ENCODE measurements at regions not wholly inside any gene's neighbourhood (a gene's known extent, or its start where the extent isn't known, plus 50 kb on each side); places are given as distances from the start of the nearest gene placed in this dataset.
"Not testable (repeated sequence)": the region's sequence is repeated elsewhere in the genome, so short reads cannot be mapped to it uniquely, and the experiment has no call there.

DNA sequence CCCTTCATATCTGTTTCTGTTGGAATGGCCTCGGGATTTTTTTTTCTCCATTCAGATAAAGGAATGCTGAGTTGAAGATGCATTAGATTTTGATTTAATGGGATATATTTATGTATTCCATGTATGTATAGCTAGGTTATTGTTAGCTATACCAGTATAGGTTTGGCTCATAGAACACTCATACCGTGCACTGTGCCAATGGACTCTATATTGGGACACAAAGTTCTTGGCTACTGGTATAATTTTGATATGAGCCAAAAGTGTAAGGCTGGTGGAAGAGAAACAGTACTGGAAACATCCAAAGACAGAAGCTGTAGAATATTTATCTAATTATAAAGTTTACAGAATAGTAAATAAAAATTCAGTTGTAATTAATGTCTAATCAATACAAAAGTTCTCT is 1912.1 kb downstream of the STIM2 start:
- no peak for DNase-seq

DNA sequence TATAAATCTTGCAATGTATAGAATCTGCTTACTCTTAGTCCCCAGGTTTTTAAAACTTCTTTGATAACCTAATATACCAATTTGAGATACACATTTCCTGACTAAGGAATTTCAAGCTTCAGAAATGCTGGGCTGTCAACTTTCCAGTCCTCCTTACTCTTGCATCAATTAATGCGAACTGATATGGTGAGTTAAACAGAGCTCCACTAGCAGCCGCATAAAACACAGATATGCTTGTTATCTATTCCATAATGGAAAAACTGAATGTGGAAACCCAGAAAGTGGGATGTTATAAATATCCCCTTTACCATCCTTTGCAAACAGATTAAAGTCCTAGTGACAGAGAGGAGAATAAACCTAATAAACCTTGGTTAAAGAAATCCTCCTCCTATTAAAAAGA is 1913.7 kb downstream of the STIM2 start:
- DNase-seq: no peak

DNA sequence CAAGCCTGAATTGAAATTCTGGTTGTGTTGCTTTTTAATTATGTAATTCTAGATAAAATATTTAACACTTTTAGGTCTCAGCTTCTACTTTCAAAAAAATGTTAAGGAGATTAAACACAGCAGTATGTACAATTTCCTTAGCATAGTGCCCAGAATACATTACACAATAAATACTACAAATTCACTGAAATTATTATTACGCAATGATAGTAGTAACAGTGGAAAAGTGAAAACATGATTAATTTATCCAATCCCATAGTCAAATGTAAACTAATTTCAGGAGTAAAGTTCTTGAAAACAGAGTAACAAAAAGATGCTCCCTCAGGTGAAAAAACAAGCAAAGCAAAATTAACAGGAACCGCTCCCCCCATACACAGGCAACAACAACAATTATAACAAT is 1915.4 kb downstream of the STIM2 start:
- no peak for DNase-seq

DNA sequence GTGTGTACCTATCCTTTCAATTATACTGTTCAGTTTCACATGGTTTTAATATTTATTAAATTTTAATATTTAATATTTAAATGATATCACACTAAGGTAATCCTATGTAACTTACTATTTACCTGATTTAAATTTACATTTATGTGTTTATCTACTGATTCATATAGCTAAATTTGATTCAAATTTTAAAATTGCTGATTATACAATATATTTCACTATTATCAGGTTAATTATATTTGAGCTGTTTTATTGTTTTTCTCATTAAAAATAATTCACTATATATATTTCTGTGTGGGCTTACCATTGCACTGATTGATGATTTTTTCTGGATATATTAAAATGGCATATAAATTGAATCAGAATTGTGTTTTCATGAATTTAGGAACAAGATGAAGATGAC is 1923.5 kb downstream of the STIM2 start:
- DNase-seq: no peak

DNA sequence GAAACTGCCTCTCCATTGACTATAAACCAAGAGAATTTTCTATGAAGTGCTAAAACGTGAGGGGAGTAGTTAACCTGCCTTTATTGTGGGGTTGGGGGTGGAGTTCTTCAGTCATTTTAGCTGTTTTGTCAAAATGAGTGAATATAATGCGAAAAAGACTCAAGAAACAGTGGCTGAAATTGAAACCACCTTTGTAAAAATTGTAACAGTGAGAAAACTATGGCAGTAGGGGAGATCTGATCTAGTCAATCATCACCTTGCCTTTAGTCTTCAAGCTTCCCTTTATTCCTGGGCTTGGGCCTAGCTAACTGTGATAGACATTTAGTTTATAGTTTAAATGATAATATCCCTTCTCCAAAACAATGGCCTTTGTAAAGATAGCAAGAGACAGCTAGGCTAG is 1927.3 kb downstream of the STIM2 start:
- no peak for DNase-seq

DNA sequence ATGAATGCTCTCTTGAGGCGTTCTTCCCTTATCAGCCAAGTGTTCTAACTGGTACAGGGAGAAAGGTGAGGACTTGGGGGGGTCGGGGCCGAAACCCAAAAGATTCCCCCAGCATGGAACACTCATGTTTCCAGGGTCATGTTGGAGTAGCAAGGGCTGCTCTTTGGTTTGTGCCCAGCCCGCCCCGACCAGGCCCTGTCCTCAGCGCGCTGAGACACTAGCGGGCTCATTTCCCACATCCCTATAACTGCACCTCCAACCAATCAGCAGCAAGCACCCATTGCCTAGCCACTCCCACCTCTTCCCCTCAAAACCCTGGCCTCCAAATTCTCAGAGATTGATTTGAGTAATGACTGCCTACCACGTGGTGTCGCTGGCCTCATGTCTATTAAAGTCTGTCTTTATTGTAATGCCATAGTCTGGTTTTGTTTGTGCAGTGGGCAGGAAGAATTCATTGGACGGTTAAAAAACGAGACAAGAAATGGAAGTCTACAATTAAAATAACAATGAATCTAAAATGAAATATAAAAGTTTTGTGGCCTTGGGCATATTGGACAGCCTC is 1928.4 kb downstream of the STIM2 start:
- DNase-seq: no peak

DNA sequence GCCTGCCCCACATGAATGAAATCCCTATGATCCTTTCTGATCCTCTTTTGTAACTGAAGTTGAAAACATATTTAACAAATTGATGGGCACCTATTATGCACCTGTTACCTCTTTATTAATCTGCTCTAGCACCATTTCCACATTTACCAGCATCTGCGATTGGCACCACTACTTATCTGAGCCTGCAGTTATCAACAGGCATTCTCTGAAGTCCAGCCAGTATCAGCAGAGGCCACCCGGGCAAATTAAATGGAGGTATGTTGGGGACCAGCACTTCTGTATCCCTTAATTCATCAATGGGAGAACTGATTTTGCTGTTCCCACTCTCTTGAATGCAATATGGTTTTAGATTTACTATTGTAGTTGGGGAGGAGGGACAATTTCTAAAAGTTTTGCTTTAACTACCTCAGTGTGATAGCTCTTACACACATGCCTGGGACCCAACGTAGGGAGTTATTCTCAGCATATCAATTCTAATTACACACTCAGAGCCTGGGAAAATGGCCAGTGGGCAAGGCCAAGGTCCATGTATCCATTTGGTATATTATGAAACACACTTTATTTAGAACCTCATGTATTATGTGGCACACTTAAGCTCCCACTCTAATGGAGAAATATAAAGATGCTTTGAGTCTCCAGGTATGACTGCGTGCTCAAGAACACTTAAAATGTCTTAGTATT is 1927.1 kb upstream of the PCDH7 start:
- no peak for DNase-seq

DNA sequence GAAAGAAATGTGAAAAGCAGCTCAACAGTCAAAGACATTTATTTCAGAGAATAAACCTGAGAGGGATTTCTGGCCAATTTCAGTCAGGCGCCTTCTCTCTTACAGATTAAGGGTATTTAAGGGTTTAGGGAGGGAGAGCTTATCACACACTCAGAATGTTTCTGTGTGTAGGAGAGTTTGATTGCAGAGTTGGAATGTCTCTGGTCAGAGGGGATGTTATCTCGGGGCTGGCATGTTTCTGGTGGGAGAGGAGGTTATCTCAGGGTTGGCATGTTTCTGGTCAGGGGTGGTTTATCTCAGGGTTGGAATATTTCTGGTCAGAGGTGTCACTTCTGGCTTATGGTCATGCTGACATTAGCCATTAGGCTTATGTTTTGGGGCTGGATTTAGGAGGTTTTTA is 1920.5 kb upstream of the PCDH7 start:
- no peak for DNase-seq

DNA sequence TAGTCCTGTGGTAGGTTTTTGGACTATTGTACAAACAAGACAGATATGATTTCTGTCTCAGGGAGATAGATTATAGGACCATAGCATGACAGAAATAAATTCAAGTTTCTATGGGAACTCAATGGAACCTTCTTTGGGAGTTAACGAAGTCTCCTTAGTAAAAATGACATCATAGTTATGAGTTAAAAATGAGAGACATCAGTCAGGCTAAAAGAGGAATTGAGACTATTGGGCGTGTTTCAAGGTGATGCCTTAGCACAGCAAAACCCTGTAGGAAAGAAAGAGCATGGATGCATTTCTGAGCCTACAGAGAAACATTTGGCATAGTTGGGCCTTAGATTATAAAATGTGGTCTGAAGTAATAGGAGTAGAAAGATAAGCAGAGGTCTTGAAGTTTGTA is 1909.1 kb upstream of the PCDH7 start:
- DNase-seq: no peak

DNA sequence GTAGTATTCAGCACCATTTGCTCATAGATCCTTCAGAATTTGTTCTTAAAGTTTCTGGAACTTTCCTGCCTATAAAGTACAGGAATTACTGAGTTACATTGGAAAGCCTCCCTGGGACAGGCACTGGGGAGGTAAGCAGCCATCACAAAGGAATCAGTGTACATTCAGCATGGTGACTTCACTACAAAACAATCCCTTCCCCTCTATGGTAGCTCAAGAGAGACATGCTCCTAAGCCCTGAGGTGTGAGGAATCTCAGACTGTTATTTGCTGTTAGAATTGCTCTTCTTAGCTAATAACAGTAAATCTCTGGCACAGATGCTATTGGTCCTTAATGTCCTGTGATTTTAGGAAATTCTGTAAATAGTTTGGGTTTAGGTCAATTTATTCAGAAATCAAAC is 1898.0 kb upstream of the PCDH7 start:
- DNase-seq: no peak

DNA sequence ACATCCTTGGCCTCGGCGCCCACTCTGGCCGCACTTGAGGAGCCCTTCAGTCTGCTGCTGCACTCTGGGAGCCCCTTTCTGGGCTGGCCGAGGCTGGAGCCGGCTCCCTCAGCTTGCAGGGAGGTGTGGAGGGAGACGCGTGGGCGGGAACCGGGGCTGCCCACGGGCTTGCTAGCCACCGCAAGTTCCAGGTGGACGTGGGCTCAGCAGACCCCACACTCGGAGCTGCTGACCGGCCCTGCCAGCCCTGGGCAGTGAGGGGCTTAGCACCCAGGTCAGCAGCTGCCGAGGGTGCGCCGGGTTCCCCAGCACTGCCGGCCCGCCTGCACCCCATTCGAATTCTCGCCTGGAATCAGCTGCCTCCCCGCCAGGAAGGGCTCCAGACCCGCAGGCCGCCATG is 1892.3 kb upstream of the PCDH7 start:
- DNase-seq: no peak

DNA sequence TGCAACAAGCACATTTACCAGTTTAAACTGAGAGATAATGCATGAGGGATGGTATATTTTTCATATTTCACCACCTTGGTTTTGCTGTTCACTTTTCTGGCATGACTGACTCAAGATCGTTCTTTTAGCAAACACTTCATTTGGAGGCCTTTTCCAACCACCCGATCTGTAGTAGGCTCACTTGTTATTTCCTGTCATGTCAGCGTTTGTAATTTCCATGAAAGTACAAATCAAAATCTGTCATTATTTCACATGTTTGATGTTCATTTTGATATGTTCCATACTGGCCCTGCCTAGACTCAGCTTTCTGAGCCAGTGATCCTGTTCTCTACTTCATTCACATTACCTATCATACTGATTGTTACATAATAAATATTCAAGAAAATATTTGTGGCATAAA is 1888.3 kb upstream of the PCDH7 start:
- DNase-seq: no peak

DNA sequence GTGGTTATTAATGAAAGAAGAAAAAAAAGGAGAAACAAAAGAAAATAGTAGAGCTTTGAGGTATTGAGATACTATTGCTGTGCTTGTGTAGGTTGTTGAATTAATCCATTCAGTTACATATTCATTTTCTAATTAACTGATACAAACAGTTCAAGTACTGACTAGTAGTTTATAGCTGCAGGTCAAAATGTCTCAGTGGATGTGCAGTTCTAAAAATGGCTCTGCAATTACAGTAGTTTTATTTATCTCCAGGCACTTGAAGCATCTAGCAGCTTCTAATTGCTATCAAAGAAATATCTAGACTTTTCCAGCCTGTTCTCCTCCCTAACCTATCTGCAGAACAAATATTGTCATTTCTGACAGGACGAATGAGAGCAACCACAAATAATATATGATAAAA is 1887.7 kb upstream of the PCDH7 start:
- no peak for DNase-seq

DNA sequence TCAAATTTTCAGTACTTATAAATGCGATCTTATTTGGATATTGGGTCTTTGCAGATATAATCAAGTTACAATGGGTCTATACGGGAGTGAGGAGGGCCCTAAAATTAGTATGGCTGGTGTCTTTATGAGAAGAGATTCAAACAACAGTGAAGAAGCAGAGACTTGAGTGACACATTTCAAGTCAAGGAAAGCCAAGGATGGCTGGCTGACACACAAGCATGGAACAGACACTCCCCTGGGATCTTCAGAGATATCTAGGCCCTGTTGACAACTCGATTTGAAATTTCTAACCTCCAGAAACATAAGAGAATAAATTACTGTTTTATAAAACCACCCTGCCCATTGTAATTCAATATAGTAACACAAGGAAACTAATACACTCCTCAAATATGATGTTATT is 1886.0 kb upstream of the PCDH7 start:
- DNase-seq: no peak

DNA sequence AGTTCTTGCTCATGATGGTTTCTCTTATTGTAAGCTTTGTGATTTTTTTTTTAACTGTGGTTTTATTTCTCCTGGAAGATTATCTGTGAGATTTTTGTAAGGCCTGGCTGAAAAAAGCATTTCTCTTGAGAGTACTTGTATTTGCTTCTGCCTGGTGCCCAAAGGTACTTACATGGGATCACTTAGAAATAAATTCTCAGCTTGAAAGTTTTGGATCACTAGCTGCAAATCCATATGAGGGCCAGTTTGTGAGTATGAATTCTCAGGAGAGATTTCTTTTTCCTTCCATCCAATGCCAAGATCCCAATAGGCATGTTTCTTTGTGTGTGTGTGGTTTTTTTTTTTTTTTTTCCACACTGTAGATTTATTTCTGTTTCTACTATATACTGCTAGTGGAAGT is 1884.7 kb upstream of the PCDH7 start:
- no peak for DNase-seq

DNA sequence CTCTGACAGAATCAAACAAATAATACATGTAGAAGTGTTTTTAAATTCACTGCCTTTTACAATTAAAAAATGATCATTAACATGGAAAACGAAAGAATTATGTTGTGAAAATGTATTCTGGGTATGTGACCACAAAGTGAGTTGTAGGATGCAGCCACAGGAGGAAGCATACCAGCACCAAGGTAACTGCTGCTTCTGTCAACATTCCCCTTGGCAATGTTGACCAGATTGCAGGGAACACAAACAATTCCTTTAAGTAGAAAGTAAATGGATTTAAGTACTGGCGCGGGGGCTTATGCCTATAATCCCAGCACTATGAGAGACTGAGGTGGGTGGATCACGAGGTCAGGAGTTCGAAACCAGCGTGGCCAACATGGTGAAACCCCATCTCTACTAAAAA is 1877.9 kb upstream of the PCDH7 start:
- DNase-seq: no peak

DNA sequence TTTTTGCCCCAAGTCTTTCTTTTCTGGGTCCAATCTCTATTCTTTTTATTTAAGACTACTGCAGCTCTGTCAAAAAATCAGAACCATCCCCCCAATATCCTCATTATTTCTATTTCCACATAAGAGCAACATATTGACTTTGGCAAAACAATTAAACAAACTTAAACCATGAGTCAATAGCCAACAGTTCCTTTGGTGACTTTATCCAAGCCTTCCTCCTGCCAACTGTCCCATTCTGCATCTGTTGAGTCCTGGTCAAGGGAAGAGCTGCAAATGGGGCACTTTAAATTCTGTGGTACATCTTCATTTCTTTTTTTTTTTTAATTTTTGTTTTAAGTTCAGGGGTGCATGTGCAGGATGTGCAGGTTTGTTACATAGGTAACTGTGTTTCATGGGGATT is 1875.0 kb upstream of the PCDH7 start:
- no peak for DNase-seq

DNA sequence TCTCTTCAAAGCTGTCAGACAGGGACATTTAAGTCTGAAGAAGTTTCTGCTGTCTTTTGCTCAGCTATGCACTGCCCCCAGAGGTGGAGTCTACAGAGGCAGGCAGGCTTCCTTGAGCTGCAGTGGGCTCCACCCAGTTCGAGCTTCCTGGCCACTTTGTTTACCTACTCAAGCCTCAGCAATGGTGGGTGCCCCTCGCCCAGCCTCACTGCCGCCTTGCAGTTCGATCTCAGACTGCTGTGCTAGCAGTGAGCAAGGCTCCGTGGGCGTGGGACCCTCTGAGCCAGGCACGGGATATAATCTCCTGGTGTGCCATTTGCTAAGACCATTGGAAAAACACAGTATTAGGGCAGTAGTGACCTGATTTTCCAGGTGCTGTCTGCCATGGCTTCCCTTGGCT is 1863.1 kb upstream of the PCDH7 start:
- DNase-seq: not testable (repeated sequence)

DNA sequence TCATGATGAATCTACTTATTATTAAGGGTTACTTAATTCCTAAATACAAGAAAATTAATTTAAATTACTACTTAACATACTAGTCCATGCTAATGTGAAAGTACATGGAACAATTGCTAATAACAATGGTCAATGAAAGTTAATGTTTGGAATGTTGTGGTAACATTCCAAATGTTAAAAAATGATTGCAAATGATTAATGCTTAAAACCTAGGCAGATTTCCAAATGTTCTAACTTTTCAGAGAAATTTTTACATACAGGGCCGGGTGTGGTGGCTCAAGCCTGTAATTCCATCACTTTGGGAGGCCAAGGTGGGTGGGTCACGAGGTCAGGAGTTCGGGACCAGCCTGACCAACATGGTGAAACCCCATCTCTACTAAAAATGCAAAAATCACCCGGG is 1851.3 kb upstream of the PCDH7 start:
- no peak for DNase-seq

DNA sequence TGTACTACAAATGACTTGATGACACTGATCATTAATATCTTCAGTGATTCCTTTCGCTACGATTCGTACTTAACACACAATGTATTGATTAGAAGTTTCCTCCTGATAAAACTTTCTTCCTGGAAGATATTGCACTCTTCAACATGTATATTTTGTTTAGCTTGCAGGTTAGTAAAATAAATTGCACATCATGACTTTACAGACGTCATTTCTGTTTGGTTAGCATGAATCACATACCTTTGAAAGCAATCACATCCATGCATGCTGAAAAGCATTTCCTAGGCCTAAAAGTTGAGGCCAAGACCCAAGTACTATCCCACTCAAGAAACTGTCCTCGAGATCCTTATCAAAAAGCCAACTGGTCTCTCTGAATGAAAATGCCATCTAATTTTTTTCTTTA is 1841.0 kb upstream of the PCDH7 start:
- DNase-seq: no peak

DNA sequence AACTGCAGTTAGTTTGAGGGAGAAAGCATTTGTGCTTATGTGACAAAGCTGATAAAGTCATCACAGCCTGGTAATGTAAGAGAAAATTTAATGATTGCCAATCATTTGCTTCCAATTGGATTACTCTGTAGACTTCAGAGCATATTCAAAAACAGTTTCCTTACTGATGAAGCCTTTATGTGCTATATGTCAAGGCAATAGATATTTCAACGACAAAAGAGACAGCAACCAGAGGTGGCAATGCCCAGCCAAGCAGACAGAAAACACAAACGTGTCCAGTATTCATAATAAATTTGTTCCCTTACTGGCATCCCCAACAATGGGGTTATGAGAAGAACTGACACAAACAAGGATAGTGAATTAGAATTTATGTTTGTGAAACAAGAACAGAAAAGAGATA is 1840.3 kb upstream of the PCDH7 start:
- DNase-seq: no peak

DNA sequence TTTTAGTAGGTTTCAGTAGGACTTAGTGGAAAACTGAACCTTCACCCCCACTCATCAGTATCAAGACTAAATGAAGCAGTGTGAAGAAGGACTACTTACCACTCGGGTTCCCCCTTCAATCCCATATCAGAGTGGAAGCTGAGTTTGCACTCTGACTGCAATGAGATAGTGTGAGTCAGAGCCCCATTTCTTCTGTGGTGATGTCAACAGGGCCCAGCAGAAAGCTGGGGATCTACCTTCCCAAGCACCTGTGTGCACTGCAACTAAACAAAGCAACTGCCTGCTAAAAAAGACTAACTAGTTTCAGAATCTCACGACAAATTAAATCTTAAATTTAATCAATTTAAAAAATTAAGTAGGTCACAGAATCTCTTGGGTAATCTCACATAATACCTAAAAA is 1837.0 kb upstream of the PCDH7 start:
- DNase-seq: no peak

DNA sequence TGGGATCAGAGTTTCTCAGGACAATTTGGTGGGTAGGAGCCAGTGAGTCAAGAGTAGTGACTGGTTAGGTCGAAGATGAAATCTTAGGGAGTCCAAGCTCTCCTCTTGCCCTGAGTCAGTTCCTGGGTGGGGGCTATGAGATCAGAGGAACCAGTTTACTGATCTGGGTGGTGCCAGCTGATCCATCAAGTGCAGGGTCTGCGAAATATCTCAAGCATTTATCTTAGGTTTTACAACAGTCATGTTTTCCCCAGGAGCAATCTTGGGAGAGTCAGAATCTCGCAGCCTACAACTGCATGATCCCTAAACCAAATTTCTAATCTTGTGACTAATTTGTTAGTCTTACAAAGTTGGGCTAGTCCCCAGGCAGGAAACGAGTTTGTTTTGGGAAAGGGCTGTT is 1833.2 kb upstream of the PCDH7 start:
- DNase-seq: no peak

DNA sequence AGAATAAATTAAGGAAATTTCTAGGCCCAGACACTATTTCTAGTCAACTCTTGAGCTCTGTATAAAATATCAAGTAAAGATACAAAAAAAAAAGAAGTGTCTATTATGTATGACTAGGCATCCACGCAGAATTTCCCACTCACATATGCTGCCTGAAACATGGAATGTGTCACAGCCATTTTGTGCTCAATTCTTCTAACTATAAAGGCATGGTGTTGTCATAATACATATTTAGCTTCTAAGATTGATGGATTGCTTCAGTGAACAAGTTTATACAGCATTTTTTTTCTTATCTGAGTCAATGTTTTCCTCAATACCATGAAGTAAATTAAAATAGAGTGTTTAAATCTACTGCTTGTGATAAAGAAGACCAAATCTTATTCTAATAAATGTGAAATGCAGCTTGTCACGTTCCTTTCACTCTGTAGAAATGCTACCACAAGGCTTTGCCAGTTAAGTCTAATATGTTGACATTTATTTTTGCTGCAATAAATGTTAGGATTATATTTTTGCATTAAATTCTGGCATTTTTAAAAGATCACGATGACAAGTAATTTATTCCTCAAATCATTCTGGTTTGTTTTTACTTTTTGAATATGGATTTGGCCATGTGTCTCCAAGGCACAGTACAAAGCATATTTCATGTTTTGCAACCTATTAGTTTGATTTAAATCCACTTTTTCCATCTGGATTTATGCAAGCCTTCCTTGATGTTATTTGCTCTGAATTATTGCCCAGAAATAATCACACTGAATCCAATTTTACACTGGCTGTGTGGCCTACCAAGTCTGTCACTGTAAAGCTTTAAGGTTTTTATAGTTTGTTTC is 1829.0 kb upstream of the PCDH7 start:
- DNase-seq: no peak

DNA sequence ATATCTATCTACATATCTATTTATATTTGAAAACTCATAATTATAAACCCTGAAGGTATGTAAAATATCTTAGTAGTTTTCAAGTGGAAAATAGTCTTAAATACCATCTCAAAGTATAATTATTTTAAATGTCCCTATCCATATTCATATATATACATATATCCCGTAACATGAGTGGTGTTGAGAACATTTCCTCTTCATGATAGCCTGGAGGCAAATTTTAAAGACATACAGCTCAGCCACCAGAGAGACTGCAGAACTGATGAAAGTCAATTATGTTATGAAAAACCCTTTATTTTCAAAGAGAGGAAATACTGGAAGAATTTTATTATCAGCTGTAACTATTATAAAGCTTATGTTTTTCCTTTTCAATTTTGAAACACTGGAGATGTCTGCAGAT is 1806.7 kb upstream of the PCDH7 start:
- DNase-seq: no peak
